ENCODE measurements at regions not wholly inside any gene's neighbourhood (a gene's known extent, or its start where the extent isn't known, plus 50 kb on each side); places are given as distances from the start of the nearest gene placed in this dataset.

GRCh38 chr2:158905784-158906183, 62.7 kb upstream of the TANC1 start:
- DNase-seq = no peak

GRCh38 chr2:158907926-158908456, 60.4 kb upstream of the TANC1 start:
- no peak for DNase-seq

- DNase-seq = no peak
These were observed 56.3 kb upstream of the TANC1 start for GRCh38 chr2:158912112-158912511.

GRCh38 chr2:158912765-158913164, 55.7 kb upstream of the TANC1 start:
- no peak for DNase-seq

- no peak for DNase-seq
These were observed 54.4 kb upstream of the TANC1 start for GRCh38 chr2:158914066-158914465.

GRCh38 chr2:158914731-158915130, 53.7 kb upstream of the TANC1 start:
- DNase-seq = no peak

- no peak for DNase-seq
These were observed 51.3 kb upstream of the TANC1 start for GRCh38 chr2:158917121-158917520.

GRCh38 chr2:158918452-158918851, 50.0 kb upstream of the TANC1 start:
- DNase-seq = no peak

Measured in NCI-H2171 (cell line).